ENCODE measurements at regions not wholly inside any gene's neighbourhood (a gene's known extent, or its start where the extent isn't known, plus 50 kb on each side); places are given as distances from the start of the nearest gene placed in this dataset.
A peak's percentile ranks its signal among the peaks of the same experiment; 100 is the strongest.

DNA sequence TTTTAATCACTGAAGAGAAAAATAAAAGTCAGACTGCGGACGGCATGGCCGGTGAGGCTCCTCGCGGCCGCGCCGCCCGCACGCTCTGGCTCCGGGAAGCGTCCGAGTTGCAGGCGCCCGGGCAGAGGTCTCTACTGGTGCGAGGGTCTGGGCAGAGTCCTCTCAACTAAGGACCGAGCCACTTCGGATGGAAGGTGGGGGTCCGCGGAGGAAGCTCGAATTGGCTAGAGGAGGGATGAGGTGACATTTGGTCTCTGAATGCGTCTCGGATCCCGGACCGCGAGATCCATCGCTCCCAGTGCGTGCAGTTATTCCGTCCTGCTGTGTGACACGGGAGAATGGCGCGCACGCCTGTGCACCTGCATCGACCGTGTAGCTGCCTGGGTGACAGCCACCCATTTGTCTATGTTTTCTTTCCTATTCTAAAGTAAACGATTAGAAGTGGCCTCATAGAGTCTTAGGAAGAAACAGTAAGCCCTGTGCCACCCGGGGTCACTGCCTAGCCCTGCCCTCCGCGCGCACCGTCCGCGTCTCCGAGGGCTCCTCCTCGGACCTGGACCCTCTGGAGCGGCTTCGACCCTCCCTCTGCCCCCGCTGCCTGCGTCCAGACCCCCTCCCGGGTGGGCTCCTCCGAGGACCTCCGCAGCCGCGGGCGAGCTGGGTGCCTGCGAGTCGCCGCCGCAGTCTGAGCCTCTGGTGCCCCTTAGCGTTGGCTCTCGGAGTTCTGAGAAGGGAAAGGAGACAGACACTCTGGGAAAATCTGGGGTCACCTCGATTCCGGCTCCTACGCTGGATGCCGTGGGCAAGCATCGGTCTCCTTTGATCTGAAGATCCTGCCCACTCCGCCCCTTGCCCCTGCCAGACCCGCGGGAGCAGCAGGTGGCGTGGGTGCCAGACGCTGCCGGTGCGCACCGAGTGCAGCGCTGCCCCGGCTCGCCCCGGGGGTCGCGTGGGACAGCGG is 347.4 kb downstream of the LIG4 start:
- Histone ChIP-seq H2AFZ (ENCODE audit: low read length) (peak overlapping the region; percentile 94), H3K9ac (ENCODE audit: low read length) (peak overlapping the region; percentile 63), H3K9me2 (replicated peaks; ENCODE audit: low read length) (no peaks in the 10 kb centered on the region), H3K79me2 (ENCODE audit: low read length) (peaks cover 23% of the 10 kb centered on the region), H3K36me3 (ENCODE audit: low read depth, low read length) (no peaks in the 10 kb centered on the region), H3K4me1 (ENCODE audit: insufficient read depth, low read length) (peaks cover 17% of the 10 kb centered on the region; the same call in 1 of the 2 replicates), H3K27me3 (ENCODE audit: low read length) (no peaks in the 10 kb centered on the region), H3K4me2 (ENCODE audit: low read length) (peak overlapping the region; percentile 99), H4K20me1 (ENCODE audit: low read length) (peaks cover 3% of the 10 kb centered on the region; the same call in 1 of the 2 replicates), H3K4me3 (ENCODE audit: low read length) (peak overlapping the region; percentile 97), H3K27ac (ENCODE audit: low read length) (no peak overlapping the region), H3K9me3 (ENCODE audit: low read length) (no peaks in the 10 kb centered on the region), H3F3A (ENCODE audit: low read length, unreplicated experiment) (no peaks in the 10 kb centered on the region)
- POLR2A ChIA-PET (ENCODE audit: unreplicated experiment): no interaction called here
- TSS peak; percentile 23 for BruUV-seq (replicated peaks)
- CTCF ChIA-PET: no interaction called here
- no peak for TF ChIP-seq EZH2phosphoT487 (IDR thresholded peaks at IDR 0.05; ENCODE audit: borderline replicate concordance, low read length)
- TF ChIP-seq, protein P1, sequence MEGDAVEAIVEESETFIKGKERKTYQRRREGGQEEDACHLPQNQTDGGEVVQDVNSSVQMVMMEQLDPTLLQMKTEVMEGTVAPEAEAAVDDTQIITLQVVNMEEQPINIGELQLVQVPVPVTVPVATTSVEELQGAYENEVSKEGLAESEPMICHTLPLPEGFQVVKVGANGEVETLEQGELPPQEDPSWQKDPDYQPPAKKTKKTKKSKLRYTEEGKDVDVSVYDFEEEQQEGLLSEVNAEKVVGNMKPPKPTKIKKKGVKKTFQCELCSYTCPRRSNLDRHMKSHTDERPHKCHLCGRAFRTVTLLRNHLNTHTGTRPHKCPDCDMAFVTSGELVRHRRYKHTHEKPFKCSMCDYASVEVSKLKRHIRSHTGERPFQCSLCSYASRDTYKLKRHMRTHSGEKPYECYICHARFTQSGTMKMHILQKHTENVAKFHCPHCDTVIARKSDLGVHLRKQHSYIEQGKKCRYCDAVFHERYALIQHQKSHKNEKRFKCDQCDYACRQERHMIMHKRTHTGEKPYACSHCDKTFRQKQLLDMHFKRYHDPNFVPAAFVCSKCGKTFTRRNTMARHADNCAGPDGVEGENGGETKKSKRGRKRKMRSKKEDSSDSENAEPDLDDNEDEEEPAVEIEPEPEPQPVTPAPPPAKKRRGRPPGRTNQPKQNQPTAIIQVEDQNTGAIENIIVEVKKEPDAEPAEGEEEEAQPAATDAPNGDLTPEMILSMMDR (conservative IDR thresholded peaks at IDR 0.05; ENCODE audit: low read depth, low read length): peak; percentile 84
- TF ChIP-seq EZH2 (IDR thresholded peaks at IDR 0.05; ENCODE audit: low read length, unreplicated experiment): no peak
- intact Hi-C loops (cut with micrococcal nuclease): loop anchor here (2.0 to 10.0 kb wide), 5 partner anchors 126 to 657 kb away; partner anchors contain the start of genes ABHD13 and LIG4
- peak; percentile 52 for ATAC-seq
- peak; percentile 61 for DNase-seq

DNA sequence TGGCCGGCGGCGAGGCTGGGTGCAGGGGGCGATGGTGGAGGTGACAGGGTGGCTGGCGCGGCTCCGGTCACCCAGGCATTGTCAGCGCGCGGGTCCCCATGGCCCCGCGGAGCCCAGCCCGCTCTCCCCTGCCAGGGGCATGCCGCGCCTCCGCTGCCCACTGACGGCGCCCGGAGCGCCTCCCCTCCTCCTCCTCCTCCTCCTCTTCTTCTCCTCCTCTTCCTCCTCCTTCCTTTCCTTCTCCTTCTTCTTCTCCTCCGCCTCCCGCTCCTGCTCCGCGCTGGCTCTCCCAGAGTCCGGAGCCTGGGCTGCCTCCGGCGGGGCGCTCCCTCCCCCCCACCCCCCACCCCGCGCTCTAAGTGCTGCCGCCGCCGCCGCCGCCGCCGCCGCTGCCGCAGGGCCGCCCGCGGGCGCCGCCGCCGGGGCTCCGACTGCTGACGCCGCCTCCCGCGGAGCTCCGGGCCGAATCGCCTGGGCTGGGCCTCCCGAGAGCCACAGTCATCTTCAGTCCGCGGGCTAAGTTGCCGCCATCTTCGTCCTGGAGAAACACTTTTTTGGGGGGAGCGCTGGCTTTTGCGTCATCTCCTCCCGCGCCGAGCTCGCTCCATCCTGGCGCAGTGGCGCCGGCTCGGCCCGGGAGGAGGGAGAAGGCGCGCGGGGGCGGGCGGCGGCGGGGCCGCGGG is 348.3 kb downstream of the LIG4 start:
- Histone ChIP-seq H3K4me1 (ENCODE audit: insufficient read depth, low read length) (peaks cover 17% of the 10 kb centered on the region; the same call in 1 of the 2 replicates), H3F3A (ENCODE audit: low read length, unreplicated experiment) (no peaks in the 10 kb centered on the region), H3K27me3 (ENCODE audit: low read length) (no peaks in the 10 kb centered on the region), H3K4me2 (ENCODE audit: low read length) (peak overlapping the region; percentile 99), H3K27ac (ENCODE audit: low read length) (no peak overlapping the region), H3K36me3 (ENCODE audit: low read depth, low read length) (no peaks in the 10 kb centered on the region), H4K20me1 (ENCODE audit: low read length) (peaks cover 3% of the 10 kb centered on the region; the same call in 1 of the 2 replicates), H3K9me3 (ENCODE audit: low read length) (no peaks in the 10 kb centered on the region), H3K9ac (ENCODE audit: low read length) (peak overlapping the region; percentile 63; the same call in 1 of the 2 replicates), H3K4me3 (ENCODE audit: low read length) (peak overlapping the region; percentile 97), H3K9me2 (replicated peaks; ENCODE audit: low read length) (no peaks in the 10 kb centered on the region), H2AFZ (ENCODE audit: low read length) (peak overlapping the region; percentile 93), H3K79me2 (ENCODE audit: low read length) (peaks cover 23% of the 10 kb centered on the region)
- intact Hi-C loops (cut with micrococcal nuclease): loop anchor here (1.0 to 10.0 kb wide), 5 partner anchors 48 to 348 kb away; partner anchors contain the start of genes ABHD13 and LIG4
- BruUV-seq (replicated peaks): no TSS peak
- CTCF ChIA-PET: interaction anchor here (0.6 kb wide), 1 partner anchor 291 kb away, joined by 6 read pairs; no protein-coding TSS in a partner anchor
- ATAC-seq (peak; percentile 10), DNase-seq (peak; percentile 46)
- POLR2A ChIA-PET (ENCODE audit: unreplicated experiment): no interaction called here
- TF ChIP-seq EZH2 (IDR thresholded peaks at IDR 0.05; ENCODE audit: low read length, unreplicated experiment) (no peak), EZH2phosphoT487 (IDR thresholded peaks at IDR 0.05; ENCODE audit: borderline replicate concordance, low read length) (no peak)
- TF ChIP-seq, protein P1 (conservative IDR thresholded peaks at IDR 0.05; ENCODE audit: low read depth, low read length): no peak

All from PC-3 (cell line).